ENCODE measurements at regions not wholly inside any gene's neighbourhood (a gene's known extent, or its start where the extent isn't known, plus 50 kb on each side); places are given as distances from the start of the nearest gene placed in this dataset.

DNA sequence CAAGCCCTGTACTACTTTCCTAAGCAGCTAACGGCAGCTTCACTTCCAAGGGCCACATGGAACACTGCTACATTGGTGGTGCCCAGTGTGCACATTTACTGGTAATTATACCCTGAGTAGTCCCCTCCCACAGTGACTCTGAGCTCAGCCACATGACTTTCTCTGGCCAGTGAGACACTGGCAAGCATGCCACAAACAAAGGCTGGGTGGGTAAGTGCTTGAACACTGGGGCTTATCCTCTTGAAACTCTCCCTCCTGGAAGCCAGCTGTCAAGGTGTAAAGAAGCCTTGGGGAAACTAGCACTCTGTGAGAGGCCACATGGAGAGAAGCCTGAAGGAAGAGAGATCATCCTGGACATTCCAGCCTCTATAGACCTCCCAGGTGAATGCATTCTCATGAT is 54.4 kb upstream of the DRD2 start:
- TF ChIP-seq, protein P1, sequence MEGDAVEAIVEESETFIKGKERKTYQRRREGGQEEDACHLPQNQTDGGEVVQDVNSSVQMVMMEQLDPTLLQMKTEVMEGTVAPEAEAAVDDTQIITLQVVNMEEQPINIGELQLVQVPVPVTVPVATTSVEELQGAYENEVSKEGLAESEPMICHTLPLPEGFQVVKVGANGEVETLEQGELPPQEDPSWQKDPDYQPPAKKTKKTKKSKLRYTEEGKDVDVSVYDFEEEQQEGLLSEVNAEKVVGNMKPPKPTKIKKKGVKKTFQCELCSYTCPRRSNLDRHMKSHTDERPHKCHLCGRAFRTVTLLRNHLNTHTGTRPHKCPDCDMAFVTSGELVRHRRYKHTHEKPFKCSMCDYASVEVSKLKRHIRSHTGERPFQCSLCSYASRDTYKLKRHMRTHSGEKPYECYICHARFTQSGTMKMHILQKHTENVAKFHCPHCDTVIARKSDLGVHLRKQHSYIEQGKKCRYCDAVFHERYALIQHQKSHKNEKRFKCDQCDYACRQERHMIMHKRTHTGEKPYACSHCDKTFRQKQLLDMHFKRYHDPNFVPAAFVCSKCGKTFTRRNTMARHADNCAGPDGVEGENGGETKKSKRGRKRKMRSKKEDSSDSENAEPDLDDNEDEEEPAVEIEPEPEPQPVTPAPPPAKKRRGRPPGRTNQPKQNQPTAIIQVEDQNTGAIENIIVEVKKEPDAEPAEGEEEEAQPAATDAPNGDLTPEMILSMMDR (IDR thresholded peaks at IDR 0.05; ENCODE audit: low read depth, low read length): no peak
- no peak for DNase-seq (ENCODE audit: extremely low read depth, low read depth)

DNA sequence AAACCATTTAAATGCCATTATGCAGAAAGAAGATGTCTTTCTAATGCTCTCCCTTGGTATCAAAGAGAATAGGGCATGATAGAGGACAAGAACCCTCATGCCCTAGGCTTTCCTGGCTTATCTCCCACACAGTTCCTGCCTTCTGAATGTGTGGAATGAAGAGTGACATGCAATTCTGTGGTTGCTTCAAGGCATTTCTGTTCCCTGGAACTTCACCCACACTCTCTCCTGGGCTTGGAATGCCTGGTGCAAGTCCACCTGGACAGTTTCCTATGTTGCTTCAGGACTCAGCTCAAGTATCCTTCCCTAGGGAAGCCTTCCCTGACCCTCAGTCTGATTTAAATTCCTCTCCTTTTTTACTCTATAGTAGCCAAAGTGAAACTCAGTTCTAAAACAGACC is 53.8 kb upstream of the DRD2 start:
- TF ChIP-seq, protein P1 (IDR thresholded peaks at IDR 0.05; ENCODE audit: low read depth, low read length): no peak
- no peak for DNase-seq (ENCODE audit: extremely low read depth, low read depth)

DNA sequence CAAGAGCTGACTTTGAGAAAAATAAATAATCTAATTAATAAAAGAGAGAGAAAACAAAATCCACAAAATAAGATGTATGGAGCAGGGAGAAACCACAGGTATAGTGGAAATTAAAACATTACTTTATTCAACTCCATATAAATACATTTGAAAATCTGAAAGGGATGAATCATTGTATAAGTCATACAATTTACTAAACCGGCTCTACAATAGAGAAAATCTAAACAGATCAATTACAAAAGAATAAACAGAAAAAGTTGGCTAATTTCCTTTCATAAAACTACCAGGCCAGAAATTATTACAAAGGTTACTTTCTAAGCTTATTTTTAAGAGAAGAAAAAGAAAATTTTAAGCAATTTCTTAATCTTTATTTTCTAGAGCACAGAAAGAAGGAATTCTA is 51.3 kb upstream of the DRD2 start:
- TF ChIP-seq, protein P1 (IDR thresholded peaks at IDR 0.05; ENCODE audit: low read depth, low read length): no peak
- no peak for DNase-seq (ENCODE audit: extremely low read depth, low read depth)

All from AG09319 (cell line).